ENCODE measurements at regions not wholly inside any gene's neighbourhood (a gene's known extent, or its start where the extent isn't known, plus 50 kb on each side); places are given as distances from the start of the nearest gene placed in this dataset.

DNA sequence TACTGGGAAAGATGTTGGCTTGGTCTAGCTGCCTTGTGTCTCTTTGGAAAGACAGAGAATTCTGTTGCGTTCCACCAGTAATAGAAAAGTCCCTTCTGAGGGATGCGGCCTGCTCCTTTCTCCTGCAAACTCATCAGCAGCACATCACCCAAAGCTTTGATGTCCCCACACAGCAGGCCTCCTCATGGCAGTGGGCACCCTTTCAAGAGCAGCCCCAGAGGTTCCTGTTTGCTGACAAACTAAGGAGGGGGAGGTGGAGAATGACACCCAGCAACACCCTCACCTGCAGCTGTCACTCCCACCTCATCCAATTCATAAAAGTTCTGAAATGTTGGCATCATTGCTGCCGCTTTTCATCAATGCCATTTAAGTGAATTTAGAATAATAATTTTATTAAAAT lies 556.6 kb downstream of the BCL11A start:
- no peak overlapping the region for H3K27ac Mint-ChIP-seq
- POLR2A ChIA-PET = no interaction called here
- H3K27me3 Mint-ChIP-seq = no peaks in the 10 kb centered on the region
- H3K27me3 ChIP-seq (ENCODE audit: control insufficient read depth in 1 of 2, insufficient read depth in 2 of 2, low read length in 2 of 2) = no peaks in the 10 kb centered on the region
- intact Hi-C loops (cut with DNase I, micrococcal nuclease) = no loop called here
- H3K9me3 ChIP-seq (ENCODE audit: control insufficient read depth in 1 of 2, insufficient read depth in 1 of 2, low read length in 2 of 2) = no peaks in the 10 kb centered on the region
- no peaks in the 10 kb centered on the region for H3K4me1 ChIP-seq (ENCODE audit: insufficient read depth, low read length)
- no peak for TF ChIP-seq CTCF (IDR thresholded peaks at IDR 0.05)
- no peak overlapping the region for H3K27ac ChIP-seq (ENCODE audit: low read depth in 1 of 2, low read length in 2 of 2)
- H3K4me3 Mint-ChIP-seq = no peak overlapping the region
- DNase-seq = no peak
- no peak overlapping the region for H3K4me3 ChIP-seq (ENCODE audit: low read length)
- CTCF ChIA-PET = no interaction called here
- H3K4me1 Mint-ChIP-seq (ENCODE audit: low read depth) = no peaks in the 10 kb centered on the region
- ATAC-seq (ENCODE audit: poor library complexity) = no peak
- H3K36me3 Mint-ChIP-seq (ENCODE audit: low read depth) = no peaks in the 10 kb centered on the region
- no peaks in the 10 kb centered on the region for H3K36me3 ChIP-seq (ENCODE audit: insufficient read depth, low read length)
- H3K9me3 Mint-ChIP-seq = no peaks in the 10 kb centered on the region

DNA sequence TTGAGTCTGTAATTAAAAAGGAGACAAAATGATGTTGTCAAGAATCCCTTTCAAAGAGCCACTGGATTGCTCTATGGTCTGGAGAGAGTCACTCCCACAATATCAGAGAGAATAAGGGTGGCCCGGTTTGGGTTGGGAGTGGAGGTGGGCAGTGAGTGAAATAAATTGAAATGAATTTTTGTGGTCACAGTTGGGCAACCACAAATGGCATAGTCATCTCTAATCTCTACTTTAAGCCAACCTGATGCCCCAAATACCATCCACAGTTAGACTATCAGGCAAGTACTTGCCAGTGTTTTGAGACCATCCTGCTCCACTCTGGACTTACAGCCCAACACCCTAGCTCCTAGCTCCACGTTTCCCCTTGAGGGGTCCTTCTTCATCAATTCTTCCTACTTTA lies 559.7 kb downstream of the BCL11A start:
- H3K9me3 Mint-ChIP-seq = no peaks in the 10 kb centered on the region
- no peaks in the 10 kb centered on the region for H3K4me1 Mint-ChIP-seq (ENCODE audit: low read depth)
- CTCF ChIA-PET = no interaction called here
- H3K36me3 ChIP-seq (ENCODE audit: insufficient read depth, low read length) = no peaks in the 10 kb centered on the region
- TF ChIP-seq CTCF (IDR thresholded peaks at IDR 0.05) = no peak
- DNase-seq (no peak), ATAC-seq (ENCODE audit: poor library complexity) (no peak)
- no peaks in the 10 kb centered on the region for H3K27me3 Mint-ChIP-seq
- H3K9me3 ChIP-seq (ENCODE audit: control insufficient read depth in 1 of 2, insufficient read depth in 1 of 2, low read length in 2 of 2) = no peaks in the 10 kb centered on the region
- H3K4me3 ChIP-seq (ENCODE audit: low read length) = no peak overlapping the region
- no peak overlapping the region for H3K27ac Mint-ChIP-seq
- no peak overlapping the region for H3K4me3 Mint-ChIP-seq
- POLR2A ChIA-PET = no interaction called here
- H3K36me3 Mint-ChIP-seq (ENCODE audit: low read depth) = no peaks in the 10 kb centered on the region
- intact Hi-C loops (cut with DNase I, micrococcal nuclease) = no loop called here
- H3K27ac ChIP-seq (ENCODE audit: low read depth in 1 of 2, low read length in 2 of 2) = no peak overlapping the region
- H3K27me3 ChIP-seq (ENCODE audit: control insufficient read depth in 1 of 2, insufficient read depth in 2 of 2, low read length in 2 of 2) = no peaks in the 10 kb centered on the region
- no peaks in the 10 kb centered on the region for H3K4me1 ChIP-seq (ENCODE audit: insufficient read depth, low read length)

GRCh38 chr2:59988341-59988740 lies 565.1 kb downstream of the BCL11A start:
- no peaks in the 10 kb centered on the region for H3K9me3 ChIP-seq (ENCODE audit: control insufficient read depth in 1 of 2, insufficient read depth in 1 of 2, low read length in 2 of 2)
- H3K4me3 Mint-ChIP-seq = no peak overlapping the region
- no peaks in the 10 kb centered on the region for H3K36me3 Mint-ChIP-seq (ENCODE audit: low read depth)
- H3K4me1 Mint-ChIP-seq (ENCODE audit: low read depth) = no peaks in the 10 kb centered on the region
- H3K36me3 ChIP-seq (ENCODE audit: insufficient read depth, low read length) = no peaks in the 10 kb centered on the region
- POLR2A ChIA-PET = no interaction called here
- DNase-seq = no peak
- CTCF ChIA-PET = no interaction called here
- H3K4me3 ChIP-seq (ENCODE audit: low read length) = no peak overlapping the region
- no peak for ATAC-seq (ENCODE audit: poor library complexity)
- no peak overlapping the region for H3K27ac ChIP-seq (ENCODE audit: low read depth in 1 of 2, low read length in 2 of 2)
- no peak for TF ChIP-seq CTCF (IDR thresholded peaks at IDR 0.05)
- H3K27ac Mint-ChIP-seq = no peak overlapping the region
- H3K4me1 ChIP-seq (ENCODE audit: insufficient read depth, low read length) = no peaks in the 10 kb centered on the region
- intact Hi-C loops (cut with DNase I, micrococcal nuclease) = no loop called here
- no peaks in the 10 kb centered on the region for H3K27me3 Mint-ChIP-seq
- H3K27me3 ChIP-seq (ENCODE audit: control insufficient read depth in 1 of 2, insufficient read depth in 2 of 2, low read length in 2 of 2) = no peaks in the 10 kb centered on the region
- H3K9me3 Mint-ChIP-seq = no peaks in the 10 kb centered on the region

Data from CD4-positive, alpha-beta T cell (primary cell).